Activated CD8-positive, alpha-beta memory T cell treated with anti-CD3 and anti-CD28 coated beads for 36 hours (primary cell): ENCODE measurements at regions not wholly inside any gene's neighbourhood (a gene's known extent, or its start where the extent isn't known, plus 50 kb on each side); places are given as distances from the start of the nearest gene placed in this dataset.
"Not testable (repeated sequence)": the region's sequence is repeated elsewhere in the genome, so short reads cannot be mapped to it uniquely, and the experiment has no call there.

Source experiments
- CTCF ChIA-PET: fragments of 350-600 bp; sonication (Branson Sonifier 250); formaldehyde crosslinking; loops from one replicate; lab custom pipeline; 2021; ENCODE audit warnings: antibody characterized with exemption; lab: Charles Lee
- POLR2A ChIA-PET: fragments of 350-600 bp; sonication (Branson Sonifier 250); formaldehyde crosslinking; loops from one replicate; lab custom pipeline; 2021; ENCODE audit warnings: antibody characterized with exemption; lab: Charles Lee

DNA sequence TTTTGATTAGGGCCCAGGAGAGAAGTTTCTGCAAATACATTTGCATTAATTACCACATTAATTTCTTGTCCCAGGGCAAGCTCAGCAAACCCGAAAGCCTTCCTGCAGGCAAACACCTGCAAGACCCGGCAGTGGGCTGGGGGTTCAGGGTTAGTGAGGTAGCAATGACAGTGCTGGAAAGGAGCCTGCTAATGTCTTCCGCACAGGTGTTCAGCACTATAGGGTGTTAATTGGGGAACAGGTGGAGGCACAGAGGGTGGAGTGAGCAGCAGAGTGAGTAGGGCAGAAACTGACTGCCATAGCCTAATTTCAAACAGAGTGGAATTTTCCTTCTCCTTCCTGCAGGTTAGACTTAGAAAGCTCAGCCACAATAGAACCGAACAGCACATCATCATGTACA, 50.9 kb upstream of the UBASH3B start:
- POLR2A ChIA-PET = no interaction called here
- CTCF ChIA-PET = no interaction called here

DNA sequence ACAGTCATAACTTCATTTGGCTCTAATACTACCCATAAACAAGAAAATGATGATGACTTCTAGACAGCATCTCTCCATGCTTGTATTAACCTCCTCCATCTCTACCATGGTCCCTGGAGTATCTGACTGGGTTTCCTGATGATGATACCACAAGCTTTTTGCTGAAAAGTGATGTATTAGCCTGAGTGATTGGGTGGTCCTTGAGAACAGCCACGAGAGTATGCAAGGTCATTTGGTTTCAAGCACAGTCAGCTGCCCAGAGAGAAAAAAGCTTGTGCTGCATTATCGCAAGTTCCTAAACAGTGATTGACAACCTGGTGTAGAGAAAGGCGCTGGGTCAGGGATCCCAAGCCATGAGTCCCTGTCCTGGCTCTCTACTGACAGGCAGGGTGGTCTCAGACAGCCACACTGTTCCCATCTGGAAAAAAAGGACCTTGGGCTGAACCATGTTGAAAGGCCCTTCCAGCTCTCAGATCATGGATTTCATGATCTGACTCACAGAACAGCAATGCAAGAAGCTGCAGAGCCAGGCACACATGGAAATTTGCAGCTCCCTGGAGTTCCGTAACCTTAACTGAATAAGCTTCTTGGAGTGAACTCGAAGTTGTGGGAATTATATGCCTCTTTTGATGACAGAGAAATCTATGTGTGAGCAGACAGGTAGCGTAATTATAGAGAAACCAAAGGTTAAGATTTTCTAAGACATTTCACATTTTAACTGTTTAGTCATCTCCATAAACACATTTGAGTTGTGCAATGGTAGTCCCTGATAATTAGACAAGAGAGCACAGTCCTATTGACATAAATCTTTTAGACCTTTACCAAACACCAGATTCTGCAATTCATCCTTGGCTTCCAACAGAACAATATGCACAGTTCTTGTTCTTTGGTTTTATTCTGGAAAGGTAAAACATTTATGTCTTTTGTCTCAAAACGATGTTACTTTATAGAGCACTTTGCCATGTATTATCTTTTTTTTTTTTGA, 54.1 kb upstream of the UBASH3B start:
- ChIA-PET POLR2A (no interaction called here), CTCF (no interaction called here)

DNA sequence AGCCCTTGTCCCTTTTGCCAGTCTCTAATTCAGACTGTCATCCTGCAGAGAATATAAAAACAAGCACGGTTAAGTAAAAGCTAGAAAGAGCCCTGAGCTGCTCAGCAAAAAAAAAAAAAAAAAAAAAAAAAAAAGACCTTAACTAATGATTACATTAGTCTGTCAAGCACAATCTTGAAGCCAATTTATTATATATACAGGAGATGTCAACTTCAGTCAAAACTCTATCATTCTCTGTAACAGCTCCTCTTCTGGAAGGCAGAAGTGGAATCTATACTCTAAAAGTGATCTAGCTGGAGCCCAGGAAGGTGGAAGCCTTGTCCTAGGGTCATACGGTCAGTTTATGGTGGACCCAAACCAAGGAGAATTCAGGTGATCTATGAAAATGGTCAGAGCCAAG, 55.2 kb upstream of the UBASH3B start:
- ChIA-PET CTCF (no interaction called here), POLR2A (interaction anchor here (0.6 kb wide), 1 partner anchor 753 kb away, joined by 6 read pairs; no protein-coding TSS in a partner anchor)

DNA sequence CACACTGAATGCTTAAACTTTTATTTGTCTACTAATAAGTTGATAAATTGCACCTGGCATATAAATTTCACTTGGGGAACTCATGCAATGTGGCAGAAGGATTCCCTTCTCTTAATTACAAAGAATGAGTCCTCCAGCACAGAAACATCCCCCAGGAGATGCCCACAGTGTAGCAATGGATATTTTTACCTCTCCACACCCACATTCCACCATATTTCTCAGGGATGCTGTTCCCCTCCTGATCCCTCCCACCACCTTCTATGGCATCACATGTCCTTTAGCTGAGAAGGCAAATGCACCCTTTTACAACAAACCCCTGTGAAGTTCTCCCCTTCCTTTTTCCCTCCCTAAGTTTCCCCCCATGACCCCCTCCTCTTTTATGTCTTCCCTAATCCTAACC, 56.1 kb upstream of the UBASH3B start:
- CTCF ChIA-PET = no interaction called here
- POLR2A ChIA-PET = no interaction called here

DNA sequence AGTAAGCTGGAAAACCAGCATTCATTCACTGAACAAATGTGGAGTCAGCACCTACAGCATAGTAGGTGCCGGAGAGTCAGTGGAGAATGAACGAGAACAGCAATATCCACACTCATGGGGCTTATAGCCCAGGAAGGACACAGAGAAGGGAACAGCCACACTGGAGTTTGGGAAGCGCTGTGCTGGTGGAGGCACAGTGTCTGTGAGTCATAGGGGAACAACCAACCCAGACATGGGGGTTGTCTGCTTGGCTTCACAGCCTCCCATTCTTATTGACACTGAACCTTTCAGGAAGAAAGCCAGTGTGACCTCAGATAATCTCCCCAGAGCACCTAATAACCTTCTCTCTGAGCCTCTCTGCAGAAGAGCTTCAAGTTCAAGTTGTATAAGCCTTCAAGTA, 56.6 kb upstream of the UBASH3B start:
- CTCF ChIA-PET = no interaction called here

DNA sequence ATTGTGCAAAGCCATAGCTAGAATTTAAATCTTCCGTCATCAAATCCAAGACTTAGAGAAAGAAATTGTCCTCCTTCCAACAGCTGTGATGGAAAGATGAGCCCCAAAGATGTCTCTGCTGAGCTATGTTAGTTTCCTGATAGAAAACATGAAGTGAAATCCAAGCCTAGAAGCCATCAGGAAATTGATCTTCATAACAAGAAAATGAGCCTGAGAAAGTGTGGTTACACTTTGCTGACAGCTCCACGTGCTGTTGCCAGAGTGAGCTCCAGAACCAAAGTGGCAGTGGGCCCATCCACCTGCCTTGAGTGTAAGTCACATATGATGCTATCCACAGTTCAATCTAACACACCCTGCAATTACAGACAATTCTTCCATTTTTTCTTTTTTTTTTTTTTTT, 58.0 kb upstream of the UBASH3B start:
- POLR2A ChIA-PET = interaction anchor here (0.5 kb wide), 1 partner anchor 16 kb away, joined by 3 read pairs; no protein-coding TSS in a partner anchor
- CTCF ChIA-PET = interaction anchor here (0.7 to 1.1 kb wide), 2 partner anchors 12 to 186 kb away, joined by 3 read pairs; no protein-coding TSS in a partner anchor

More for the DNA sequence above, 56.6 kb upstream of the UBASH3B start:
- POLR2A ChIA-PET = no interaction called here

DNA sequence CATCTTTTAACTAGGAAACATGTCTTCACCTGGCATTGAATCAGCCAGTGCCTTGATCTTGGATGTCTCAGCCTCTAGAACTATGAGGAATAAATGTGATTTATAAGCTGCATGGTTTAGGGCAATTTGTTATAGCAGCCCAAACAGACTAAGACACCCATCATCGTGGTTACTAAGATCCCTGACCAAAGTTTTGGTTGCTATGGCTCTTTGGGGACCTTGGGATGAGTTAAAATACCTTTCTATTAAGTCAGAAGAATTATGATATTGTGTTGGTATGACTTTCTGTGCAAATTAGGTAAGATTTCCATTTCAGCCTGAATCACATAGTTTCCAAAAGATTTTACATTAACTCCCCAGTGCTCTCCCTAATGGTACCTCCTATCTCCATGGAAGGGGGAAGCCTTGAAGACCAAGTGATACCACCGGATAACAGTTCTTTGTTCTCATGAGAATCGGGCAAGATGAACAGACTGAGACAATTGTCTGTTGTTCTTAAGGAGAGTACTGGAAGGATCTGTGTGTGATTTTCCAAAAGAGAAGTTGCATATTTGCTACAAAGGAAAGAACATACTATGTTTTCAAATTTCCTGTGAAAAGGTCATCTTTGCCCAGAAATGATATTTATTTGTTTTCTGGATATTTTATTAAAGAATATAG, 60.4 kb upstream of the UBASH3B start:
- ChIA-PET POLR2A (interaction anchor here (0.6 kb wide), 1 partner anchor 42 kb away, joined by 3 read pairs; no protein-coding TSS in a partner anchor), CTCF (interaction anchor here (0.7 kb wide), 1 partner anchor 177 kb away, joined by 3 read pairs; no protein-coding TSS in a partner anchor)

DNA sequence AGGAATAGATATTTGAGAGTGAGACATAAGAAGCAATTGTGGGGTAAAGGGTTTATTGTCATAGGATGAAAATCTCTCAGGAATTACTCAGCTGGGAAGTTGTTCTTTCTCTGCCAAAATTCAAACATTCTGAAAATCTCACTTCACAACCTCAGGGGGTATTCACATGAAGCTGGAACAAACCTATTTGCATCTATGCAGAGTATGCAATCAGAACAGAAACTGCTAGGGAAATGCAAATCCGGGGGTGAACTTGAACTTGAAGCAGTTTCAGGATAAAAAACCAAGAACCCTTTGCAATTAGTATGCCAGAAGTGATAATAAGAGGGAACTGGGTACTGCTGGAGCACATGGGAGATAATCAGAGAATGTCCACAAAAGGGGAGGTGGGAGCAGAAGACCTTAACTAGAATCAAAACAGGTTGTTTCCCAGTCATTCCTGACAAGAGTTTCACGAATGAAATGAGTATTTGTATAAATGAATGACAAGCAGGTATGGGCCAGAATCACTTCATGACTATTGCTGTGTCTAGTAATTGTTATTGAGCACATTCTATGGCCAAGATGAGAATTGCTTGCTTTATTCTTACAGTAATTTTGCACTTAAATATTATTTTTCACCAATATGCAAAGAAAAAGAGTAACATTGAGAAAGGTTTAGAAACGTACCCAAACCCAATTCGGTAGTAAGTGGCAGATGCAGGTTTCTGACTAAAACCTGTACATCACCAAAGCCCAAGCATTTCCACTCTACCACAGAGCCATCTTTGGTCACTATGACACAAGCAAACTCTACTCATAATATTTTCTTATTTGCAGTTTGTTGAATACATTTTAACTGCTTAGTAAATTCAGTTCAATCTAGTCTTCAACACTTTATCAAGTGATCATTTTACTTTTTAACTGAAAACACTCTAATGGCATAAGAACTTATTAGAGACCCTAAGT, 61.8 kb upstream of the UBASH3B start:
- ChIA-PET CTCF (interaction anchor here (0.6 kb wide), 1 partner anchor 1127 kb away, joined by 4 read pairs; no protein-coding TSS in a partner anchor), POLR2A (interaction anchor here (0.5 kb wide), 1 partner anchor 82 kb away, joined by 3 read pairs; no protein-coding TSS in a partner anchor)

DNA sequence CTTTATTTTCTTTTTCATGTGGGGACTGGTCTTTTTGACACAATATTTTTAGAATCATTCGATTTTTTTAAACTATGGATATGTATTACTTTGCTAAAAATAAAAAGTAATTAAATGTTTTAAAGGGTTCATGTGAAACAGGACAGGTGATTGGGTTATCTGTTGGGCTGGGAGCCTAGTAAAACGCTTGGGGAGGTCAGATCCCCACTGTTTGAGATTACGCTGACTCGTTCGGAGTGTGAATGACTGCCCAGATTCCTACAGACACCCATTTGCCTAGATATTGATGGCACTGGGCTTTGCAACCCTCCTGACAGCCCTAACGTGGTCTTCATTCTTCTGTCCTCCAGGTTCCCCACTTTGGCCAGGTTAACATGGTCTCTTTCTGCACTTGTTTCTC, 62.9 kb upstream of the UBASH3B start:
- ChIA-PET CTCF (interaction anchor here (2.4 kb wide), 1 partner anchor 12 kb away, joined by 8 read pairs; no protein-coding TSS in a partner anchor), POLR2A (no interaction called here)

DNA sequence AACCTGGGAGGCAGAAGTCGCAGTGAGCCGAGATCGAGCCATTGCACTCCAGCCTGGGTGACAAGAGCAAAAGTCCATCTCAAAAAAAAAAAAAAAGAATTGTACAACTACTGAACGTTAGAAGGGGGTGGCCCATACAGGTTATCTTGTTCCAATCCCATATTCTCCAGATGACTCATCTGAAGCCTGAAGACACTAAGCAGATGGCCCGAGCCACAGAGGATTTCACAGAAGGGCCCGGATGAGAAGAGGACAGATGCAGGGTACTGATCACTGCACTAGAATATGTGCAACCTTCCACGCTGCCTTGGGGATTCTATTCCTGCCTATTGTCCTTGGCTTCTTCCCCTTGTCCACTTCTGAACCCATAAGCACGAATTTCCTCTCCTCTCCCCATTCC, 70.9 kb upstream of the UBASH3B start:
- CTCF ChIA-PET = no interaction called here
- POLR2A ChIA-PET = no interaction called here

DNA sequence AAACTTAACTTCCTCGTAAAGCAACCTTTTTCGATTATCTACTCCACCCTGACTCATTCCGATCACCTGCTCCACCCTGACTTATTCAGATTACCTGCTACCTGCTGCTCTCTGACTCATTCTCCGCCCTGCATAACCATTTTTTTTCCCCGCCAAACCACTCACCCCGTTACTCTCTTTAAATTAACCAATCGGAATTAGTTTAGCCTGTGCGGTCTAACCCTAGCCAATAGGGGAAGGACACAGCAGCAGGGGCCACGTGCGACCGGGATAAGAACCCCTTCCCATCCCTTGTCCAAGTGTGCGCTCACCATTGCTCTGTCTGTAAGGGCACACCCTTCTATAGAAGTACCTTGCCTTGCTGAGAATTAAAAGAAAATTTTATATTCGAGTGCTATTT, 75.5 kb upstream of the UBASH3B start:
- ChIA-PET CTCF (interaction anchor here (0.9 to 2.6 kb wide), 12 partner anchors 12 to 443 kb away, joined by 3 to 11 read pairs (median 4); no protein-coding TSS in a partner anchor), POLR2A (interaction anchor here (0.5 kb wide), 1 partner anchor 95 kb away, joined by 9 read pairs; no protein-coding TSS in a partner anchor)

DNA sequence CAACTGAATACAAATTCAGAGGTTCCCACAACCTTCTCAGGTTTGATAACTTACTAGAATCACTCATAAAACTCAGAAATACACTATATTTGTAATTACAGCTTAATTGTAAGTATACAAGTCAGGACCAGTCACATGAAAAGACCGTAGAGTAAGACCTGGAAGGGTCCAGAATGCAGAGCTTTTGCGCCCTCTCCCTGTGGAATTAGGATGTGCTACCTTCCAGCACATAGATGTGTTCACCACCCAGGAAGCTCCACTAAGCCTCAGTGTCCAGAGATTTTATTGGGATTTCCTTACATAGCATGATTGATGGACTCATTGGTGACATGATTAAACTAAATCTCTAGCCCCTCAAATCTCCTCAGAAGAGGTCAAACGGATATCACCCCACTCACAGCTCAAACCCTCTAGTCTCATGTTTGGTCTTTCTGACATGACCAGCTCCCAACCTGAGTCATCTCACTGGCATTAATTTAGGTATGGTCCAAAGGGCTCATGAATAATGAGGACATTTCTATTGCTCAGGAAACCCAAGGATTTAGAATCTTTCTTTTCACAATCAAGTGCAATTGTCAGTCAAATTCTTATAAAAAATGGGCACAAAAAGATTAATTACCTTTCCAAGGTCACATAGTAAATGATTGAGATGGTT, 77.2 kb upstream of the UBASH3B start:
- CTCF ChIA-PET = interaction anchor here (0.8 kb wide), 1 partner anchor 209 kb away, joined by 4 read pairs; no protein-coding TSS in a partner anchor
- POLR2A ChIA-PET = no interaction called here

DNA sequence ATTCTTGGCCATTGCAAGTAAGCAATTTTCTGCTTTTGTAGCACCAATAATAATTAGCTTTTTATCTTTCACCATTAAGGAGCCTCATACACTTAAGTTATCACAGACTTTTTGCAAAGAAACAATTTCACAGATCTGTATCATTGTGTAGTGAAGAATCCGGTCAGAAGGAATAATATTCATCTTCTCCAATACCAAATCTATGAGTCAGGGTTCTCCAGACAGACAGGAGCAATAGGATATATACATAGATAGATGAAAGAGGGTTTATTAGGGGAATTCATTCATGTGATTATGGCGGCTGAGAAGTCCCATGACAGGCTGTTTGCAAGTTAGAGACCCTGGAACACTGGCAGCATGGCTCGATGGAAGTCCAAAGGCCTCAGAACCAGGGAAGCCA, 82.9 kb upstream of the UBASH3B start:
- POLR2A ChIA-PET = no interaction called here

DNA sequence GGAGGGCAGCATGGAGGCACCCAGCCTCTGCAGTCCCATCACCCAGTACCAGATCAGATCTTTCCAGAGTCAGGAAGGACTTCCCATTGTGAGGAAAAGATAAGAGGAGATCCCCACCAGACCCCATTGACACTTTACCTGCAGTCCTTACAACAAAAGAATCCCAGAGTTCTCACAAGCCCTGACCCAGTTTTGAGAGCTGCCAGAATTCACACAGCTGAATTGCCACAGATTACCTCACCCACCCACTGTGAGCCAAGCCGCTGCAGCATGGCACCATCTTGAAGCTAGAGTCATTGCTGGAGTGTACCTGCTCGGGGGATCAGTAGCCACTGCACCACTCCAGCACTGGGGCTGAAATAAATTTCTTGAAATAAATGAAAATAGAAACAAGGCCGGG, 91.8 kb upstream of the UBASH3B start:
- ChIA-PET CTCF (no interaction called here), POLR2A (no interaction called here)

More for the DNA sequence above, 82.9 kb upstream of the UBASH3B start:
- CTCF ChIA-PET = no interaction called here

DNA sequence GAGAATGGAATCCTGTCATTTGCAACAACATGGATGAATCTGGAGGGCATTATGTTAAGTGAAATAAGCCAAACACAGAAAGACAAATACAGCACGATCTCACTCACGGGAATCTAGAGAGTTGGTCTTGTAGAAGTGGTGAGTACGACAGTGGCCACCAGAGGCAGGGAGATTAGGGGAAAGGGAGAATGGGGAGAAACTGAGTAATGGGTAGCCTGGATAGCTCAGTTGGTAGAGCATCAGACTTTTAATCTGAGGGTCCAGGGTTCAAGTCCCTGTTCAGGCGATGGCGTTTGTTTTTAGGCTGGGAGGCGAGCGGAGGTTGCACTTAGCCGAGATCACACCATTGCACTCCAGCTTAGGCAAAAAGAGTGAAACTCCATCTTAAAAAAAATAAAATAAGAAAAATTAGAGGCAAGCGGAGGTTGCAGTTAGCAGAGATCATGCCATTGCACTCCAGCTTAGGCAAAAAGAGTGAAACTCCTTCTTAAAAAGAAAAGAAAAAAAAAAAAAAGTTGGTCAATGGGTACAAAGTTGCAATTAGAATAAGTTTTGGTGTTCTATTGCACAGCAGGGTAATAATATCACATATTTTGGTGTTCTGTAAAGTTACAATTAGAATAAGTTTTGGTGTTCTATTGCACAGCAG, 95.7 kb upstream of the UBASH3B start:
- ChIA-PET CTCF (no interaction called here), POLR2A (no interaction called here)

DNA sequence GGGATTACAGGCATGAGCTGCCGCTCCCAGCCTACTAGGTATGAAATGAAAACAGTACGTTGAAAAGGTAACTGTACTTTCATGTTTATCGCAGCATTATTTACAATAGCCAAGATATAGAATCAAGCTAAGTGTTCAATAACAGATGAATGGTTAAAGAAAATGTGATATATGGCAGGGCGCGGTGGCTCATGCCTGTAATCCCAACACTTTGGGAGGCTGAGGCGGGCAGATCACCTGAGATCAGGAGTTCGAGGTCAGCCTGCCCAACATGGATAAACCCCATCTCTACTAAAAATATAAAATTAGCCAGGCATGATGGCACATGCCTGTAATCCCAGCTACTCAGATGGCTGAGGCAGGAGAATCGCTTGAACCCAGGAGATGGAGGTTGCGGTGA, 96.3 kb upstream of the UBASH3B start:
- CTCF ChIA-PET, POLR2A ChIA-PET: not testable (repeated sequence)

DNA sequence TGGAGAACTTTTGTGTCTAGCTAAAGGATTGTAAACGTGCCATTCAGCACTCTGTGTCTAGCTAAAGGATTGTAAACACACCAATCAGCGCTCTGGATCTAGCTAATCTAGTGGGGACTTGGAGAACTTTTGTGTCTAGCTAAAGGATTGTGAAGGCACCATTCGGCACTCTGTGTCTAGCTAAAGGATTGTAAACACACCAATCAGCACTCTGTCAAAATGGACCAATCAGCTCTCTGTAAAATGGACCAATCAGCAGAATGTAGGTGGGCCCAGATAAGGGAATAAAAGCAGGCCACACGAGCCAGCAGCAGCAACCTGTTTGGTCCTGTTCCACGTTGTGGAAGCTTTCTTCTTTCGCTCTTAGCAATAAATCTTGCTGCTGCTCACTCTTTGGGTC, 98.4 kb upstream of the UBASH3B start:
- CTCF ChIA-PET, POLR2A ChIA-PET: not testable (repeated sequence)

DNA sequence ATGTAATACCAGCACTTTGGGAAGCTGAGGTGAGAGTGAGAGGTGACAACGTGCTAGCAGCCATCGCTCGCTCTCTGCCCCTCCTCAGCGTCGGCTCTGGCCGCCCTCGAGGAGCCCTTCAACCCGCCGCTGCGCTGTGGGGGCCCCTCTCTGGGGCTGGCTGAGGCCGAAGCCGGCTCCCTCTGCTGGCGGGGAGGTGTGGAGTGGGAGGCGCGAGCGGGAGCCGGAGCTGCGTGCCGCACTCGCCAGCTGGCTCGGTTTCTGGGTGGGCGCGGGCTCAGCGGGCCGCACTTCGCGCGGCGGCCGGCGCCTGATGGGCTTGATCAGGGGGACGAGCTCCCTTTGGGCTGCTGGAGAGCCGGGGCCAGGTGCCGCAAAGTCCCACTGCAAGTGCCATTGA, 98.9 kb upstream of the UBASH3B start:
- ChIA-PET CTCF (no interaction called here), POLR2A (no interaction called here)
